ENCODE measurements at regions not wholly inside any gene's neighbourhood (a gene's known extent, or its start where the extent isn't known, plus 50 kb on each side); places are given as distances from the start of the nearest gene placed in this dataset.
A peak's percentile ranks its signal among the peaks of the same experiment; 100 is the strongest.

DNA sequence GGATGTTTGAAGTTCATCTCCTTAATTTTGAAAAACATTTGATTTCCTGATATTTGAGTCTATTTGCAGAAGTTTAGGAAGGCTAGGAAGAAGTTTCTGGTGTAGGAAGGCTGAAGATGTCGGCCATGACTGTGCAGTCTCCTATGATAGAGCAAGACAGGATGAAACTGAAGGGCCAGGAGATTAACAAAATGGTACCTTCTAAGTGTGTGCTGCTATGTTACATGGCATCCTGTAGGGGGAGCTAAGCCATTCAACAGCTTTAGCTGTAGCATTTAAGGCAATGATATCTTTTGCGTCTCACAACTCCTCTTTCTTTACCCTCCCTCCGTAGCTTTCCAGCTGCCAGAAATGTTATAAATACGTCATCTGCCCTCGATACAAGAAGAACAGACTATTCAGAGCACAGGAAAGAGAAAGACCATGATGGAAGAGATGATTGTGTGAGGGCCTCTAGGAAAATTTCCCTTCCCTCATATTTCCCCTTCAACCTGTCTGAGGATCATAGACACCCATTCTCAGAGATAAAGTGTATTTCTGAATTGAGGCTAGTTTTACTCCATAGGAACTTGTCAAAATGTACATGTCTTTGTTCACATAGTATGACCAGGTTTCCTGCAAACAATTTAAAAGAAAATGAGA lies 61.1 kb downstream of the XCL1 start:
- TF ChIP-seq, protein P1, sequence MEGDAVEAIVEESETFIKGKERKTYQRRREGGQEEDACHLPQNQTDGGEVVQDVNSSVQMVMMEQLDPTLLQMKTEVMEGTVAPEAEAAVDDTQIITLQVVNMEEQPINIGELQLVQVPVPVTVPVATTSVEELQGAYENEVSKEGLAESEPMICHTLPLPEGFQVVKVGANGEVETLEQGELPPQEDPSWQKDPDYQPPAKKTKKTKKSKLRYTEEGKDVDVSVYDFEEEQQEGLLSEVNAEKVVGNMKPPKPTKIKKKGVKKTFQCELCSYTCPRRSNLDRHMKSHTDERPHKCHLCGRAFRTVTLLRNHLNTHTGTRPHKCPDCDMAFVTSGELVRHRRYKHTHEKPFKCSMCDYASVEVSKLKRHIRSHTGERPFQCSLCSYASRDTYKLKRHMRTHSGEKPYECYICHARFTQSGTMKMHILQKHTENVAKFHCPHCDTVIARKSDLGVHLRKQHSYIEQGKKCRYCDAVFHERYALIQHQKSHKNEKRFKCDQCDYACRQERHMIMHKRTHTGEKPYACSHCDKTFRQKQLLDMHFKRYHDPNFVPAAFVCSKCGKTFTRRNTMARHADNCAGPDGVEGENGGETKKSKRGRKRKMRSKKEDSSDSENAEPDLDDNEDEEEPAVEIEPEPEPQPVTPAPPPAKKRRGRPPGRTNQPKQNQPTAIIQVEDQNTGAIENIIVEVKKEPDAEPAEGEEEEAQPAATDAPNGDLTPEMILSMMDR (IDR thresholded peaks at IDR 0.05), result peak in 1 of 3 donors; percentile 27
- TF ChIP-seq POLR2AphosphoS5 (IDR thresholded peaks at IDR 0.05), result no peak
- TF ChIP-seq POLR2A (IDR thresholded peaks at IDR 0.05), result no peak

All from breast epithelium (tissue), 3 donors.